ENCODE measurements at regions not wholly inside any gene's neighbourhood (a gene's known extent, or its start where the extent isn't known, plus 50 kb on each side); places are given as distances from the start of the nearest gene placed in this dataset.

- DNase-seq: no peak
These were observed 153.9 kb upstream of the B3GALT2 start for GRCh38 chr1:193340331-193340730.

- DNase-seq: no peak
These were observed 153.0 kb upstream of the B3GALT2 start for GRCh38 chr1:193339401-193339800.

GRCh38 chr1:193338194-193338593 lies 151.8 kb upstream of the B3GALT2 start:
- DNase-seq: no peak

GRCh38 chr1:193335806-193336428 lies 149.5 kb upstream of the B3GALT2 start:
- no peak for DNase-seq

GRCh38 chr1:193333166-193333565 lies 146.8 kb upstream of the B3GALT2 start:
- DNase-seq: no peak

- no peak for DNase-seq
These were observed 139.9 kb upstream of the B3GALT2 start for GRCh38 chr1:193326296-193326695.

GRCh38 chr1:193325771-193326170 lies 139.4 kb upstream of the B3GALT2 start:
- no peak for DNase-seq

- no peak for DNase-seq
These were observed 138.6 kb upstream of the B3GALT2 start for GRCh38 chr1:193325042-193325441.

- no peak for DNase-seq
These were observed 135.8 kb upstream of the B3GALT2 start for GRCh38 chr1:193322211-193322610.

GRCh38 chr1:193321242-193321840 lies 134.9 kb upstream of the B3GALT2 start:
- DNase-seq: no peak

- DNase-seq: no peak
These were observed 133.9 kb upstream of the B3GALT2 start for GRCh38 chr1:193320270-193320669.

- DNase-seq: no peak
These were observed 131.9 kb upstream of the B3GALT2 start for GRCh38 chr1:193318347-193318746.

GRCh38 chr1:193313354-193314140 lies 127.1 kb upstream of the B3GALT2 start:
- no peak for DNase-seq

GRCh38 chr1:193312432-193312831 lies 126.0 kb upstream of the B3GALT2 start:
- no peak for DNase-seq

- no peak for DNase-seq
These were observed 125.0 kb upstream of the B3GALT2 start for GRCh38 chr1:193311226-193311948.

GRCh38 chr1:193310564-193310963 lies 124.2 kb upstream of the B3GALT2 start:
- no peak for DNase-seq

- no peak for DNase-seq
These were observed 123.6 kb upstream of the B3GALT2 start for GRCh38 chr1:193309936-193310475.

- DNase-seq: no peak
These were observed 122.0 kb upstream of the B3GALT2 start for GRCh38 chr1:193308438-193308837.

GRCh38 chr1:193306430-193306829 lies 120.0 kb upstream of the B3GALT2 start:
- DNase-seq: no peak
